Astrocyte of the cerebellum (primary cell): ENCODE measurements at regions not wholly inside any gene's neighbourhood (a gene's known extent, or its start where the extent isn't known, plus 50 kb on each side); places are given as distances from the start of the nearest gene placed in this dataset.

Experiments
- DNase-seq: peaks from one replicate; pipeline ENCODE4 v3.0.0-alpha.2; 2011; ENCODE audit warnings: low read depth
- H3K4me3 ChIP-seq: 2 replicates; pipeline ENCODE4 v1.5.1; 2011; ENCODE audit warnings: mild to moderate bottlenecking, low read depth, low read length, moderate library complexity
- CTCF ChIP-seq: IDR thresholded peaks from 2 replicates; pipeline ENCODE4 v1.5.1; 2012; ENCODE audit warnings: low read length, low read depth, moderate library complexity, mild to moderate bottlenecking; ENCODE audit errors: missing control alignments
- in situ Hi-C: cut with HindIII; loops from 2 replicates; pipeline ENCODE4 v1.10.0; 2017; ENCODE audit warnings: low sequenced_read_pairs

- no peak overlapping the region for H3K4me3 ChIP-seq
- no peak for DNase-seq
- no peak for TF ChIP-seq CTCF
- in situ Hi-C loops, result no loop called here
Measured at GRCh38 chr4:18294021-18294420, 272.5 kb upstream of the LCORL start.

GRCh38 chr4:18292411-18292810 is 270.9 kb upstream of the LCORL start:
- no peak for DNase-seq
- TF ChIP-seq CTCF, result no peak
- H3K4me3 ChIP-seq, result no peak overlapping the region
- in situ Hi-C loops, result no loop called here

GRCh38 chr4:18291981-18292380 is 270.4 kb upstream of the LCORL start:
- no peak for DNase-seq
- in situ Hi-C loops, result no loop called here
- no peak for TF ChIP-seq CTCF
- H3K4me3 ChIP-seq, result no peak overlapping the region

GRCh38 chr4:18291256-18291655 is 269.7 kb upstream of the LCORL start:
- in situ Hi-C loops, result no loop called here
- no peak overlapping the region for H3K4me3 ChIP-seq
- no peak for TF ChIP-seq CTCF
- DNase-seq, result no peak

- no peak overlapping the region for H3K4me3 ChIP-seq
- in situ Hi-C loops, result no loop called here
- no peak for TF ChIP-seq CTCF
- DNase-seq, result no peak
Measured at GRCh38 chr4:18285357-18285756, 263.8 kb upstream of the LCORL start.

- no peak overlapping the region for H3K4me3 ChIP-seq
- TF ChIP-seq CTCF, result no peak
- in situ Hi-C loops, result no loop called here
- no peak for DNase-seq
Measured at GRCh38 chr4:18278244-18278643, 256.7 kb upstream of the LCORL start.

- no peak for TF ChIP-seq CTCF
- in situ Hi-C loops, result no loop called here
Measured at GRCh38 chr4:18262832-18263231, 241.3 kb upstream of the LCORL start.

More at GRCh38 chr4:18262832-18263231, 241.3 kb upstream of the LCORL start:
- DNase-seq, result no peak
- no peak overlapping the region for H3K4me3 ChIP-seq
